GM23248 (cell line): ENCODE measurements at regions not wholly inside any gene's neighbourhood (a gene's known extent, or its start where the extent isn't known, plus 50 kb on each side); places are given as distances from the start of the nearest gene placed in this dataset.
"Not testable (repeated sequence)": the region's sequence is repeated elsewhere in the genome, so short reads cannot be mapped to it uniquely, and the experiment has no call there.

Experiments used
- DNase-seq: peaks from one replicate; pipeline ENCODE4 v3.0.0-alpha.2; 2015
- H2AFZ ChIP-seq: fragments of 200-600 bp; sonication (generic); 2 replicates; pipeline ENCODE4 v1.6.1; 2016; ENCODE audit warnings: antibody characterized with exemption
- H3F3A ChIP-seq: fragments of 200-600 bp; sonication (generic); 2 replicates; pipeline ENCODE4 v1.6.1; 2016; ENCODE audit warnings: mild to moderate bottlenecking, antibody characterized with exemption, mixed run types; ENCODE audit not compliant: insufficient read depth
- H3K27ac ChIP-seq: fragments of 200-600 bp; sonication (generic); 2 replicates; pipeline ENCODE4 v1.5.1; 2016; ENCODE audit warnings: mild to moderate bottlenecking
- H3K27me3 ChIP-seq: fragments of 200-600 bp; sonication (generic); replicated peaks from 2 replicates; pipeline ENCODE4 v1.6.1; 2016; ENCODE audit warnings: mild to moderate bottlenecking; ENCODE audit not compliant: insufficient read depth
- H3K36me3 ChIP-seq: fragments of 200-600 bp; sonication (generic); 2 replicates; pipeline ENCODE4 v1.6.1; 2016; ENCODE audit warnings: low read depth, mild to moderate bottlenecking
- H3K4me1 ChIP-seq: fragments of 200-600 bp; sonication (generic); 2 replicates; pipeline ENCODE4 v1.6.1; 2016; ENCODE audit warnings: mild to moderate bottlenecking; ENCODE audit not compliant: insufficient read depth
- H3K4me2 ChIP-seq: fragments of 200-600 bp; sonication (generic); one replicate; pipeline ENCODE4 v1.6.1; 2016; ENCODE audit warnings: mild to moderate bottlenecking; ENCODE audit not compliant: unreplicated experiment
- H3K4me3 ChIP-seq: fragments of 200-600 bp; sonication (generic); 2 replicates; pipeline ENCODE4 v1.5.1; 2016; ENCODE audit warnings: mild to moderate bottlenecking
- H3K79me2 ChIP-seq: fragments of 200-600 bp; sonication (generic); 2 replicates; pipeline ENCODE4 v1.6.1; 2016; ENCODE audit warnings: mild to moderate bottlenecking; ENCODE audit not compliant: insufficient read depth
- H3K9ac ChIP-seq: fragments of 200-600 bp; sonication (generic); 2 replicates; pipeline ENCODE4 v1.6.1; 2016; ENCODE audit warnings: mild to moderate bottlenecking
- H3K9me2 ChIP-seq: fragments of 200-600 bp; sonication (generic); 2 replicates; pipeline ENCODE4 v1.6.1; 2016; ENCODE audit warnings: mixed run types, mild to moderate bottlenecking, moderate library complexity; ENCODE audit not compliant: insufficient read depth
- H3K9me3 ChIP-seq: fragments of 200-600 bp; sonication (generic); one replicate; pipeline ENCODE4 v1.6.1; 2017; ENCODE audit warnings: low read depth
- H4K20me1 ChIP-seq: fragments of 200-600 bp; sonication (generic); 2 replicates; pipeline ENCODE4 v1.6.0; 2016; ENCODE audit not compliant: insufficient read depth
- EZH2 ChIP-seq: fragments of 200-600 bp; sonication (generic); IDR thresholded peaks from 2 replicates; pipeline ENCODE4 v1.6.1; 2018; ENCODE audit warnings: antibody characterized with exemption, mild to moderate bottlenecking; ENCODE audit not compliant: insufficient read depth, poor library complexity, severe bottlenecking
- EZH2phosphoT487 ChIP-seq: fragments of 200-600 bp; sonication (generic); IDR thresholded peaks from 2 replicates; pipeline ENCODE4 v1.6.1; 2018; ENCODE audit warnings: antibody characterized with exemption, moderate library complexity, mild to moderate bottlenecking, low read depth; ENCODE audit not compliant: insufficient read depth
- WGBS, 2 experiments: methylation state at CpG; one replicate each; pipeline ENCODE4 v1.1.6; 2015 to 2017; ENCODE audit warnings: low lambda C conversion rate in 2 of 2, low coverage in 1 of 2; ENCODE audit errors: missing lambda C conversion rate in 2 of 2; 5-methylcytosine and 5-hydroxymethylcytosine counted together
- in situ Hi-C: fragments of 300-500 bp; cut with MboI; formaldehyde crosslinking; loops from 2 replicates; pipeline ENCODE4 v1.15.0; 2020

DNA sequence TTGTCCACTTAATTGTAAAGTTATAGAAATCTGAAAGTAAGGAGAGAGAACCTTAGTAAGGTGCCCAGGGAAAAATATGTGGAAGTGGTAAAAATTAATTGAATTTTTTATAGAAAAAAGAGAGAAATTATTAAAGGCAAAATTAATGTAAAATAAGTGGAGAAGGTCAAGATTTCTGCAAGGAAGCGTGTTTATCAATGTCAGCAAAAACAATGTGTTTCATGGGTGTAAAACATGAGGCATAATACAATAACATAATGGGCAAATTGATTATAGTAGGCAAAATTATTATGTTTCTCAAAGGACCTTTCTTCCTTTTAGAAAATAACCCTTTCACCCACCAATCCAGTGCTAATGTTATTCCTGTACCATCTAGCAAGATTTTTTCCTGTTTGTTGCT, 1520.1 kb downstream of the REEP3 start:
- no peak for TF ChIP-seq EZH2phosphoT487
- TF ChIP-seq EZH2, result no peak
- 5 to 6% methylated on average over 1 of the region's 1 CpG for WGBS, 2 experiments

DNA sequence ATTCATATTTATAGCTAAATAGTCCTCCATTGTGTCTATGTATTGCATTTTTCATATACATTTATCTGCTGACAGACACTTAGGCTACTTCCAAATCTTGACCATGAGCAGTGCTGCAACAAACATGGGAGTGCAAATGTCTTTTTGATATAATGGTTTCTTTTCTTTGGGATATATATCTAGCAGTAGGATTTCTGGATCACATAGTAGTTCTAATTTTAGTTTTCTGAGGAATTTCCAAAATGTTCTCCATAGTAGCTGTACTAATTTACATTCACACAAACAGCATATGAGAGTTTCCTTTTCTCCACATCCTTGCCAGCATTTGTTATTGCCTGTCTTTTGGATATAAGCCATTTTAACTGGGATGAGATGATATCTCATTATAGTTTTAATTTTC, 1521.3 kb downstream of the REEP3 start:
- no peak overlapping the region for H3K27ac ChIP-seq
- H3K4me2 ChIP-seq, result no peak overlapping the region
- H3K9ac ChIP-seq, result no peak overlapping the region
- no peaks in the 10 kb centered on the region for H3K79me2 ChIP-seq
- H3F3A ChIP-seq, result no peaks in the 10 kb centered on the region
- DNase-seq, result no peak
- no peaks in the 10 kb centered on the region for H3K9me2 ChIP-seq
- no peak for TF ChIP-seq EZH2phosphoT487
- TF ChIP-seq EZH2, result no peak
- H2AFZ ChIP-seq, result no peak overlapping the region
- H3K27me3 ChIP-seq, result no peaks in the 10 kb centered on the region
- no peaks in the 10 kb centered on the region for H3K36me3 ChIP-seq
- in situ Hi-C loops, result no loop called here
- no peak overlapping the region for H3K4me3 ChIP-seq
- H3K9me3 ChIP-seq, result no peaks in the 10 kb centered on the region
- H4K20me1 ChIP-seq, result no peaks in the 10 kb centered on the region
- H3K4me1 ChIP-seq, result no peaks in the 10 kb centered on the region

More for the DNA sequence above, 1520.1 kb downstream of the REEP3 start:
- H3F3A ChIP-seq, result no peaks in the 10 kb centered on the region
- H3K27me3 ChIP-seq, result no peaks in the 10 kb centered on the region
- no peak overlapping the region for H3K9ac ChIP-seq
- H3K9me2 ChIP-seq, result no peaks in the 10 kb centered on the region
- H3K4me3 ChIP-seq, result no peak overlapping the region
- no peak overlapping the region for H2AFZ ChIP-seq
- no peaks in the 10 kb centered on the region for H3K4me1 ChIP-seq
- no peak for DNase-seq
- no peak overlapping the region for H3K4me2 ChIP-seq
- no peaks in the 10 kb centered on the region for H3K36me3 ChIP-seq
- H3K9me3 ChIP-seq, result no peaks in the 10 kb centered on the region
- H3K79me2 ChIP-seq, result no peaks in the 10 kb centered on the region
- H3K27ac ChIP-seq, result no peak overlapping the region
- in situ Hi-C loops, result no loop called here
- H4K20me1 ChIP-seq, result no peaks in the 10 kb centered on the region

DNA sequence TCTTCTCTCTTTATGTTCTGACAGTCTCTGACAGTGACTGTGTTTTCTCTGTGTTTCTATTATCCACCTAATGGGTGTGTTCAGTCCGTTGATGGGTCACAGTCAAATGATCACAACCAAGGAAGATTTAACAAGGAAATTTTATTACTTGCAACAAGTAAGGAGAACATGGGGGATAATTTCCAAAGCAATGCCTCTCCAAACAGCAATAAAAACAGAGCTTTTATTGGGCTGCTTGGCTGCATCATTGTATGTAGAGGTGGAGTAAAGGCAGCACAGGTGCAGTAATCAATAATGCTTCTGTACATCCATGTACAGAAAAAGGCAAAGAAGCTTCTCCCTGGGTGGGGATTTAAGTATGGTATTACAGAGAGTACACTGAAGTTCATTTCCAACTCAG, 1525.6 kb downstream of the REEP3 start:
- in situ Hi-C loops, result no loop called here
- H3F3A ChIP-seq, result no peaks in the 10 kb centered on the region
- no peaks in the 10 kb centered on the region for H3K27me3 ChIP-seq
- no peak for TF ChIP-seq EZH2phosphoT487
- TF ChIP-seq EZH2, result no peak
- no peaks in the 10 kb centered on the region for H3K9me3 ChIP-seq
- no peaks in the 10 kb centered on the region for H3K9me2 ChIP-seq
- H2AFZ ChIP-seq, result no peak overlapping the region
- WGBS, 2 experiments, result 0 to 8% methylated on average over 1 of the region's 1 CpG
- DNase-seq, result no peak
- no peak overlapping the region for H3K4me3 ChIP-seq
- no peak overlapping the region for H3K27ac ChIP-seq
- no peaks in the 10 kb centered on the region for H3K36me3 ChIP-seq
- no peaks in the 10 kb centered on the region for H3K79me2 ChIP-seq
- H3K4me2 ChIP-seq, result no peak overlapping the region
- no peaks in the 10 kb centered on the region for H3K4me1 ChIP-seq
- no peak overlapping the region for H3K9ac ChIP-seq
- H4K20me1 ChIP-seq, result no peaks in the 10 kb centered on the region

DNA sequence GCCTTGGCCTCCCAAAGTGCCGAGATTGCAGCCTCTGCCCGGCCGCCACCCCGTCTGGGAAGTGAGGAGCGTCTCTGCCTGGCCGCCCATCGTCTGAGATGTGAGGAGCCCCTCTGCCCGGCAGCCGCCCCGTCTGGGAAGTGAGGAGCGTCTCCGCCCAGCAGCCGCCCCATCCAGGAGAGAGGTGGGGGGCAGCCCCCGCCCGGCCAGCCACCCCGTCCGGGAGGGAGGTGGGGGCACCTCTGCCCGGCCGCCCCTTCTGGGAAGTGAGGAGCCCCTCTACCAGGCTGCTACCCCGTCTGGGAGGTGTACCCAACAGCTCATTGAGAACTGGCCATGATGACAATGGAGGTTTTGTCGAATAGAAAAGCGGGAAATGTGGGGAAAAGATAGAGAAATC, 1530.9 kb downstream of the REEP3 start:
- H3K79me2 ChIP-seq, in situ Hi-C loops, H3K4me2 ChIP-seq, DNase-seq, H3K27ac ChIP-seq, H2AFZ ChIP-seq, H3F3A ChIP-seq, H3K4me3 ChIP-seq, H3K9me2 ChIP-seq, H4K20me1 ChIP-seq, H3K36me3 ChIP-seq, H3K9ac ChIP-seq, H3K9me3 ChIP-seq, H3K27me3 ChIP-seq, H3K4me1 ChIP-seq: not testable (repeated sequence)
- WGBS, 2 experiments, result 33 to 71% methylated on average over 5 to 16 of the region's 22 CpGs

DNA sequence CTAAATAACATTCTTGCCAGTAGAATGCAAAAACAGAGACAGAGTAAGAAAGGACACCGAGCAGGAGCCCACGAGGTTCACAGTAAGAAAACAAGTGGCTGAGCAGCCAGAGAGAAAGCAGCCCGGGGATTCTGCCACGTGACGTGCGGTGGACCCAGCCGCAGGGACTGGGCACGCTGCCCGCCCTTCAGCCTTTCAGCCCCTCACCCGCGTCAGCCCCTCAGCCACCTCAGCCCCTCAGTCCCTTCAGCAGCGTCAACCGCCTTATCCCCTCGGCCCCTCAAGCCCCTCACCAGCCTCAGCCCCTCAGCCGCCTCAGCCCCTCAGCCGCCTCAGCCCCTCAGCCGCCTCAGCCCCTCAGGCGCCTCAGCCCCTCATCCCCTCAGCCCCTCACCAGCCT, 1532.2 kb downstream of the REEP3 start:
- H2AFZ ChIP-seq, H3K9me3 ChIP-seq, H3K9ac ChIP-seq, DNase-seq, H4K20me1 ChIP-seq, H3K4me3 ChIP-seq, H3K9me2 ChIP-seq, H3K27ac ChIP-seq, H3K4me2 ChIP-seq, H3F3A ChIP-seq, H3K27me3 ChIP-seq, H3K36me3 ChIP-seq, in situ Hi-C loops, H3K79me2 ChIP-seq, H3K4me1 ChIP-seq: not testable (repeated sequence)
- WGBS, 2 experiments, result 77 to 80% methylated on average over 7 to 18 of the region's 18 CpGs

DNA sequence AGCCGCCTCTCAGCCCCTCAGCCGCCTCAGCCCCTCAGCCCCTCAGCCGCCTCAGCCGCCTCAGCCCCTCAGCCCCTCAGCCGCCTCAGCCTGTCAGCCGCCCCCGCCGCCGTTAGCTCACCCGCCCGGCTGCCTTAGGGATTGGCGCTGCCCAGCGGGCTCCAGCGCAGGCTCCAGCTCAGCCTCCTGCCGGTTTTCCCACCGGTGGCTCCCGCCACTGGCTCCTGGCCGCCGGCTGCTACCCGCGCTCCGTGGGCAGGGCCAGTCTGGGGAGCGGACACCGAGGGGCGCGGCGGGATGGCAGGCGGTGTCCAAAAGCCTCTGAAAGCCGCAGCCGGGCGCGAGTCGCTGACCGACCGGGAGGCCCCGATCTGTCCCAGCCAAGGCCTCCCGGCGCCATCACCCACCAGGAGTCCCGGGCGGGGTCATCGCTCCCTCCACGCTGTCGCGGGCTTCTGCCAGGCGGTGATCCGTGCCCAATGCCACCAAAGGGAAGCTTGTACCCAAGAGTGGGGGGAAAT, 1532.7 kb downstream of the REEP3 start:
- H4K20me1 ChIP-seq, H3K4me1 ChIP-seq, H3K27me3 ChIP-seq, H3K4me2 ChIP-seq, in situ Hi-C loops, H2AFZ ChIP-seq, H3F3A ChIP-seq, H3K79me2 ChIP-seq, H3K9ac ChIP-seq, H3K27ac ChIP-seq, H3K36me3 ChIP-seq, H3K9me2 ChIP-seq, DNase-seq, H3K4me3 ChIP-seq, H3K9me3 ChIP-seq: not testable (repeated sequence)
- WGBS, 2 experiments, result 77 to 81% methylated on average over 27 to 45 of the region's 46 CpGs

DNA sequence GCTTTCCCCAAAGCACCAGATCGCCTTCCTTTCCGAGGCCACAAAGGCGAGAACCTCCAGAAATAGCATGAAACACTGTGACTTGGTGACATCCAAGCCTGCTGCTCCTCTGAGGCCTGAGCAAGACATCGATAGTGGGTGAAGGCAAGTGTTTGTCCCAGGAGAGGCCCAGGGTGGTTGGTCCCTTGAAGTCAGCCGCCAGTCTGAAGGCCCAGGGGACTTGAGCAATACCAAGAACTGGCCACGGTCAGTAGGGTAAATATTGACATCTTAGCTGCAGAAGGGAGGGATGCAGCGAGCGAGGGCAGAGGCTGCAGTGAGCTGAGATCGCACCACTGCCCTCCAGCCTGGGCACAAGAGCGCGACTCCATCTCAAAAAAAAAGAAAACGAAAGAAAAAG, 1533.5 kb downstream of the REEP3 start:
- H3K9ac ChIP-seq, H3K9me2 ChIP-seq, H3K4me3 ChIP-seq, in situ Hi-C loops, H3K4me1 ChIP-seq, H3K79me2 ChIP-seq, H3K27me3 ChIP-seq, H2AFZ ChIP-seq, H3K36me3 ChIP-seq, H3F3A ChIP-seq, H3K9me3 ChIP-seq, H4K20me1 ChIP-seq, H3K4me2 ChIP-seq, DNase-seq, H3K27ac ChIP-seq: not testable (repeated sequence)
- WGBS, 2 experiments, result 65 to 68% methylated on average over 11 to 12 of the region's 12 CpGs
